Stomach smooth muscle (tissue), 2 donors: ENCODE measurements at regions not wholly inside any gene's neighbourhood (a gene's known extent, or its start where the extent isn't known, plus 50 kb on each side); places are given as distances from the start of the nearest gene placed in this dataset.

ENCODE experiments used
- H3K27ac ChIP-seq: one replicate; pipeline ENCODE4 v1.7.0; 2013; ENCODE audit warnings: mild to moderate bottlenecking, low read length, inconsistent platforms
- H3K27me3 ChIP-seq, 2 donors: one replicate each; pipeline ENCODE4 v1.7.0; 2013; ENCODE audit warnings: low read length in 2 of 2; ENCODE audit not compliant: insufficient read depth in 2 of 2, control insufficient read depth in 1 of 2
- H3K36me3 ChIP-seq, 2 donors: one replicate each; pipeline ENCODE4 v1.7.0; 2013; ENCODE audit warnings: low read length in 2 of 2; ENCODE audit not compliant: control insufficient read depth in 2 of 2, insufficient read depth in 2 of 2
- H3K4me1 ChIP-seq: one replicate; pipeline ENCODE4 v1.7.0; 2013; ENCODE audit warnings: low read length; ENCODE audit not compliant: control insufficient read depth, insufficient read depth
- H3K4me3 ChIP-seq, 2 donors: one replicate each; pipeline ENCODE4 v1.7.0; 2013; ENCODE audit warnings: low read length in 2 of 2
- H3K9ac ChIP-seq, 2 donors: one replicate each; pipeline ENCODE4 v1.7.0; 2013; ENCODE audit warnings: low read length in 2 of 2, mild to moderate bottlenecking in 1 of 2
- H3K9me3 ChIP-seq, 2 donors: one replicate each; pipeline ENCODE4 v1.7.0; 2013; ENCODE audit warnings: low read length in 2 of 2; ENCODE audit not compliant: control insufficient read depth in 2 of 2
- donor health status: healthy.
- donor health status: Pancreatic carcinoma.

- Histone ChIP-seq H3K27ac (no peak overlapping the region), H3K9me3 (no peaks in the 10 kb centered on the region), H3K9ac (no peak overlapping the region), H3K4me1 (no peaks in the 10 kb centered on the region), H3K4me3 (no peak overlapping the region), H3K27me3 (no peaks in the 10 kb centered on the region), H3K36me3 (no peaks in the 10 kb centered on the region)
Measured at GRCh38 chr3:115549071-115549470, 74.2 kb upstream of the GAP43 start.

- Histone ChIP-seq H3K4me1 (no peaks in the 10 kb centered on the region), H3K4me3 (no peak overlapping the region), H3K27me3 (no peaks in the 10 kb centered on the region), H3K9me3 (no peaks in the 10 kb centered on the region), H3K27ac (no peak overlapping the region), H3K9ac (no peak overlapping the region), H3K36me3 (no peaks in the 10 kb centered on the region)
Measured at GRCh38 chr3:115550285-115550761, 73.0 kb upstream of the GAP43 start.

DNA sequence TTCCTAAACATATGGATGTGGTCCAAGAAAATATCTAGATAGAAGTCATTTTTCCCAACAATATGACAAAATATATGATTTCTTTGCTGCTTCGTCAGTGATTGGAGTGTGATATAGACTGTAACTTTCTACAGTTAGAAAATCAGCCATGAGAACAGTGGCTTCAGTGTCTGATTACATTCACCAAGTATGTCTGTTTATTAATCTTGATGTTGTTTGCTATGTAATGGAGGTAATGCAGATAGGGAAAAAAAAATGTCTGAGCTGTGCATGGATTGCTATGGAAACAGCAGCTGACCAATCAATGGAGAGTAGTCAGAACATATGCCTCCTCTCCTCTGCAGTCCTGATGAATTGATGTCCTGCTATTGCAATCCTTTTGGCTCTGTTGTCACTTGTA is 72.3 kb upstream of the GAP43 start:
- H3K9me3 ChIP-seq = no peaks in the 10 kb centered on the region
- no peak overlapping the region for H3K27ac ChIP-seq
- no peaks in the 10 kb centered on the region for H3K4me1 ChIP-seq
- H3K9ac ChIP-seq = no peak overlapping the region
- H3K27me3 ChIP-seq = no peaks in the 10 kb centered on the region
- no peak overlapping the region for H3K4me3 ChIP-seq
- no peaks in the 10 kb centered on the region for H3K36me3 ChIP-seq

GRCh38 chr3:115552007-115552406 is 71.3 kb upstream of the GAP43 start:
- Histone ChIP-seq H3K4me3 (no peak overlapping the region), H3K9me3 (no peaks in the 10 kb centered on the region), H3K4me1 (no peaks in the 10 kb centered on the region), H3K27ac (no peak overlapping the region), H3K36me3 (no peaks in the 10 kb centered on the region), H3K9ac (no peak overlapping the region), H3K27me3 (no peaks in the 10 kb centered on the region)

GRCh38 chr3:115553796-115554486 is 69.4 kb upstream of the GAP43 start:
- no peaks in the 10 kb centered on the region for H3K27me3 ChIP-seq
- no peak overlapping the region for H3K27ac ChIP-seq
- H3K9ac ChIP-seq = no peak overlapping the region
- no peaks in the 10 kb centered on the region for H3K36me3 ChIP-seq
- H3K9me3 ChIP-seq = no peaks in the 10 kb centered on the region
- H3K4me1 ChIP-seq = no peaks in the 10 kb centered on the region
- no peak overlapping the region for H3K4me3 ChIP-seq

- Histone ChIP-seq H3K27me3 (no peaks in the 10 kb centered on the region), H3K9ac (no peak overlapping the region), H3K9me3 (no peaks in the 10 kb centered on the region), H3K27ac (no peak overlapping the region), H3K36me3 (no peaks in the 10 kb centered on the region), H3K4me3 (no peak overlapping the region), H3K4me1 (no peaks in the 10 kb centered on the region)
Measured at GRCh38 chr3:115554487-115554807, 68.9 kb upstream of the GAP43 start.

GRCh38 chr3:115562636-115563267 is 60.6 kb upstream of the GAP43 start:
- Histone ChIP-seq H3K27ac (no peak overlapping the region), H3K4me3 (no peak overlapping the region), H3K36me3 (no peaks in the 10 kb centered on the region), H3K4me1 (no peaks in the 10 kb centered on the region), H3K9me3 (no peaks in the 10 kb centered on the region), H3K9ac (no peak overlapping the region), H3K27me3 (no peaks in the 10 kb centered on the region)

DNA sequence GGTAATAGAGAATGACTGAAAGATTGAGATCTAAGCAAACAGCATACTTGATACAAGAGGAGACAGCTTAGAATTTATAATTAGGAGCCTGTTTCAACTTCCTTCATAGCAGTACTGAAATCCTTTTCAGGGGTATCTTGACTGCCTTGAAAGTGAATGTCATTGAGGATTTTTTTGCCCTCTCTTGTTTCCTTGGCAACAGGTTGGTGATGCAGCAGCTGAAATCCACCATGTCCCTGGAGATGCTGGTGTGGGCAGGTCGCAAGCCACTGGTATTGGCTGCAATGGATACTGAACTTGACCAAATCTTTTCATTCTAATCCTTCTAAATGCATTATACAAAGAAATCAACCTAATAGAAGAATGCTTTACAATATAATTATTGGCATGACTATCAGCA is 59.3 kb upstream of the GAP43 start:
- Histone ChIP-seq H3K9me3 (no peaks in the 10 kb centered on the region), H3K36me3 (no peaks in the 10 kb centered on the region), H3K4me1 (no peaks in the 10 kb centered on the region), H3K4me3 (no peak overlapping the region), H3K9ac (no peak overlapping the region), H3K27me3 (no peaks in the 10 kb centered on the region), H3K27ac (no peak overlapping the region)

DNA sequence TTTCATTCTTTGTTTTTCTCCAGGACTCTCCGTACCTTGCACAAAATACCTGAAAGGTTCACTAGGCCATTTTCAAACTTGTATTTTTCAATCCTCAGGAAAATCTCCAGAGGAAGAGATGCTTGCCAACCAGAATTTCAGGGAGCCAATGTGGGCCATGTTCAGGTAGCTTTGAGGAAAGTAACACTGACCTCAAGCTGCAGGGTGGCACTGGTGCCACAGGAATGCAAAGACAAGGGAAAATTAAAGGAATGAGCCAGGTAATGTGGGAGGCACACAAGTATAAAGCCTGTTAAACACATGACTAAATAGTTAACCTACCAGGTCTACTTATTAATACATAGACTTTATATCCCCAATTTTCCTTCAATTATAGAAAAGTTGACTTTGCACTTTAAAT is 51.9 kb upstream of the GAP43 start:
- no peak overlapping the region for H3K9ac ChIP-seq
- H3K27ac ChIP-seq = no peak overlapping the region
- H3K4me3 ChIP-seq = no peak overlapping the region
- no peaks in the 10 kb centered on the region for H3K27me3 ChIP-seq
- H3K4me1 ChIP-seq = no peaks in the 10 kb centered on the region
- no peaks in the 10 kb centered on the region for H3K36me3 ChIP-seq
- H3K9me3 ChIP-seq = no peaks in the 10 kb centered on the region
